ENCODE measurements at regions not wholly inside any gene's neighbourhood (a gene's known extent, or its start where the extent isn't known, plus 50 kb on each side); places are given as distances from the start of the nearest gene placed in this dataset.

- TF ChIP-seq CTCF (conservative IDR thresholded peaks at IDR 0.05) (peak; percentile 62), ZFX (IDR thresholded peaks at IDR 0.05) (no peak)
Measured at GRCh38 chr10:55989188-55989587, 371.9 kb downstream of the ZWINT start.

Data from C4-2B (cell line).